GM18507 (cell line): ENCODE measurements at regions not wholly inside any gene's neighbourhood (a gene's known extent, or its start where the extent isn't known, plus 50 kb on each side); places are given as distances from the start of the nearest gene placed in this dataset.
"Not testable (repeated sequence)": the region's sequence is repeated elsewhere in the genome, so short reads cannot be mapped to it uniquely, and the experiment has no call there.

Experiments used
- DNase-seq: peaks from one replicate; pipeline ENCODE4 v3.0.0; 2011; ENCODE audit warnings: low read depth; ENCODE audit not compliant: insufficient read length; ENCODE audit errors: extremely low spot score
- FAIRE-seq: peaks from 2 replicates; lab custom pipeline; 2011; peaks lifted over from hg19 to GRCh38; lab: Jason Lieb, UNC

GRCh38 chr14:96676166-96676565 lies 121.0 kb upstream of the VRK1 start:
- FAIRE-seq (no peak), DNase-seq (no peak)

- DNase-seq: no peak
- no peak for FAIRE-seq
Observed at GRCh38 chr14:96681829-96682228, 115.4 kb upstream of the VRK1 start.

- DNase-seq (no peak), FAIRE-seq (no peak)
Observed at GRCh38 chr14:96682401-96682800, 114.8 kb upstream of the VRK1 start.

- no peak for DNase-seq
- FAIRE-seq: no peak
Observed at GRCh38 chr14:96683562-96684289, 113.5 kb upstream of the VRK1 start.

- DNase-seq (no peak), FAIRE-seq (no peak)
Observed at GRCh38 chr14:96686126-96686525, 111.1 kb upstream of the VRK1 start.

GRCh38 chr14:96688629-96689028 lies 108.6 kb upstream of the VRK1 start:
- no peak for FAIRE-seq
- no peak for DNase-seq

GRCh38 chr14:96690713-96691383 lies 106.3 kb upstream of the VRK1 start:
- FAIRE-seq (no peak), DNase-seq (no peak)

- FAIRE-seq (no peak), DNase-seq (no peak)
Observed at GRCh38 chr14:96693252-96693820, 103.8 kb upstream of the VRK1 start.

GRCh38 chr14:96693987-96694386 lies 103.2 kb upstream of the VRK1 start:
- FAIRE-seq: no peak
- no peak for DNase-seq

GRCh38 chr14:96698960-96699539 lies 98.1 kb upstream of the VRK1 start:
- DNase-seq: peak; percentile 35
- FAIRE-seq: peak; percentile 64

- DNase-seq: no peak
- no peak for FAIRE-seq
Observed at GRCh38 chr14:96699666-96700065, 97.5 kb upstream of the VRK1 start.

GRCh38 chr14:96702831-96703230 lies 94.4 kb upstream of the VRK1 start:
- FAIRE-seq (no peak), DNase-seq (no peak)

- FAIRE-seq (no peak), DNase-seq (no peak)
Observed at GRCh38 chr14:96705422-96706092, 91.6 kb upstream of the VRK1 start.

- DNase-seq (no peak), FAIRE-seq (no peak)
Observed at GRCh38 chr14:96706893-96707292, 90.3 kb upstream of the VRK1 start.

- FAIRE-seq: peak; percentile 62
- DNase-seq: no peak
Observed at GRCh38 chr14:96710060-96710666, 87.0 kb upstream of the VRK1 start.

- FAIRE-seq: no peak
- no peak for DNase-seq
Observed at GRCh38 chr14:96711559-96712267, 85.5 kb upstream of the VRK1 start.

GRCh38 chr14:96713426-96713825 lies 83.8 kb upstream of the VRK1 start:
- DNase-seq (no peak), FAIRE-seq (no peak)

GRCh38 chr14:96714537-96714936 lies 82.6 kb upstream of the VRK1 start:
- FAIRE-seq, DNase-seq: not testable (repeated sequence)

GRCh38 chr14:96717116-96717515 lies 80.1 kb upstream of the VRK1 start:
- FAIRE-seq (no peak), DNase-seq (no peak)
